ENCODE measurements at regions not wholly inside any gene's neighbourhood (a gene's known extent, or its start where the extent isn't known, plus 50 kb on each side); places are given as distances from the start of the nearest gene placed in this dataset.

- DNase-seq = no peak
Measured at GRCh38 chr21:15247613-15248012, 182.8 kb upstream of the NRIP1 start.

GRCh38 chr21:15249285-15249993 is 184.6 kb upstream of the NRIP1 start:
- DNase-seq = no peak

- DNase-seq = no peak
Measured at GRCh38 chr21:15250384-15250783, 185.6 kb upstream of the NRIP1 start.

GRCh38 chr21:15252431-15252830 is 187.6 kb upstream of the NRIP1 start:
- no peak for DNase-seq

- no peak for DNase-seq
Measured at GRCh38 chr21:15254111-15254510, 189.3 kb upstream of the NRIP1 start.

GRCh38 chr21:15255261-15255660 is 190.5 kb upstream of the NRIP1 start:
- no peak for DNase-seq

- no peak for DNase-seq
Measured at GRCh38 chr21:15255763-15256162, 191.0 kb upstream of the NRIP1 start.

GRCh38 chr21:15256996-15257395 is 192.2 kb upstream of the NRIP1 start:
- DNase-seq = no peak

- no peak for DNase-seq
Measured at GRCh38 chr21:15257646-15258045, 192.8 kb upstream of the NRIP1 start.

GRCh38 chr21:15259824-15260223 is 195.0 kb upstream of the NRIP1 start:
- DNase-seq = no peak

- no peak for DNase-seq
Measured at GRCh38 chr21:15260604-15261003, 195.8 kb upstream of the NRIP1 start.

GRCh38 chr21:15264084-15264665 is 199.4 kb upstream of the NRIP1 start:
- DNase-seq = no peak

GRCh38 chr21:15272171-15272570 is 207.4 kb upstream of the NRIP1 start:
- DNase-seq = no peak

GRCh38 chr21:15272591-15272990 is 207.8 kb upstream of the NRIP1 start:
- no peak for DNase-seq

- DNase-seq = no peak
Measured at GRCh38 chr21:15273244-15273643, 208.4 kb upstream of the NRIP1 start.

- DNase-seq = no peak
Measured at GRCh38 chr21:15274701-15275485, 210.1 kb upstream of the NRIP1 start.

- DNase-seq = no peak
Measured at GRCh38 chr21:15275615-15276235, 210.9 kb upstream of the NRIP1 start.

- no peak for DNase-seq
Measured at GRCh38 chr21:15276243-15276642, 211.4 kb upstream of the NRIP1 start.

GRCh38 chr21:15277466-15277865 is 212.7 kb upstream of the NRIP1 start:
- DNase-seq = no peak

- DNase-seq = no peak
Measured at GRCh38 chr21:15278279-15278678, 213.5 kb upstream of the NRIP1 start.

GRCh38 chr21:15278851-15279250 is 214.1 kb upstream of the NRIP1 start:
- DNase-seq = no peak

- DNase-seq = no peak
Measured at GRCh38 chr21:15279482-15279881, 214.7 kb upstream of the NRIP1 start.

- no peak for DNase-seq
Measured at GRCh38 chr21:15281714-15282113, 216.9 kb upstream of the NRIP1 start.

GRCh38 chr21:15282665-15283064 is 217.9 kb upstream of the NRIP1 start:
- DNase-seq = no peak

All from NCI-H1048 (cell line).